T-helper 2 cell (primary cell): ENCODE measurements at regions not wholly inside any gene's neighbourhood (a gene's known extent, or its start where the extent isn't known, plus 50 kb on each side); places are given as distances from the start of the nearest gene placed in this dataset.

Source experiments
- DNase-seq, 5 experiments: peaks; one replicate each; pipeline versions ENCODE4 v3.0.0 to v3.0.0-alpha.2; 2012 to 2022

DNA sequence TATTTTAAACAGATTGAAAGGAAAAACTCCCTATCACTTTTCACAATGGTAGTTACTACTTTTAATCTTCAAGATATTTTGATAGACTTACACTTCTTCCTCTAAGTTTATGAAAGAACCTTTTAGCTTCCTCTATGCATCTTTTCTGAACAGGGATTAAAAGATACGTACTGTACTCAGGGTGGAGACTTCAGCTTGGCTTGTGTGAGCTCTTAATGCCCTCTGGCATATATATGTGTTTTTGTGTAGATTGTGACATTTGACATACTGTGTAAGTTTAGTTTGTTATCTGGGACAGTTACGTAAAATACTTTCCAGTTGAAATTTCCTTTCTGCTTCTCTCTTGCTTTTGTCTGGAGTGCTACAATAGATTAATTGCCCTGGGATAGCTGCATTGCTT, 109.3 kb upstream of the NUDT6 start:
- DNase-seq: no peak

DNA sequence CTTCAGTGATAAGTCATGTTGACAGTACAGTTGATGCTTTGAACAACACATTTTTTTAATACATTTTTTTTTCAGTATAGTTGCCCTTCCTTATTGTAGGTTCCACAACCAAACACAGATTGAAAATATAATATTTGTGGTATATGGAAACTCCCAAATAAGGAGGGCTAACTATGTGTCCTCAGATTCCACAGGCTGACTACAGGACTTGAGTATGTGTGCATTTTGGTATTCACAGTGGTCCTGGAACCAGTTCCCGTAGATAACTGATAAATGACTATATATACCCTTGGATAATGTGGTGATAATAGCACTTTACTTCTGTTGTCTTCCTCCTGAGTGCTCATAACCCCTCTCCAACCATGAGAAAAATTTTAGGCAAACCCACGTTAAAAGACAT, 111.6 kb upstream of the NUDT6 start:
- DNase-seq: no peak

DNA sequence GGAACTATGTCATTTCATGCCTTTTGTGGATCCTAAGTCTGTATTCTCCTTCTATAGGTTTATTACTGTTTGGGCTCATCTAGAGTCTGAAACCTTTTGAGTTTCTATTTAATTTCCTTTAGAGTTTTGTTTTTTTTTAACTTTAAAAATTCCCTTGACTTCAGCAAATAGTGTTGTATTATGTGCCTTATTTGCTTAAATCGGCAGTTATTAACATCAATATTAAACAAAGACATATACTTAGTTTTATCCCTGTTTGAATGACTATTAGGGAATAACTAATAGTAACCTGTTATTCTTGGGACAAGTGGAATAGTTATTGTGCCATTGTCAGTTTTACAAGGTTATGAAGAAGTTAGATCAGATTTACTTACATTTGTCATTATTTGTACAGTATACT, 112.8 kb upstream of the NUDT6 start:
- DNase-seq: no peak

DNA sequence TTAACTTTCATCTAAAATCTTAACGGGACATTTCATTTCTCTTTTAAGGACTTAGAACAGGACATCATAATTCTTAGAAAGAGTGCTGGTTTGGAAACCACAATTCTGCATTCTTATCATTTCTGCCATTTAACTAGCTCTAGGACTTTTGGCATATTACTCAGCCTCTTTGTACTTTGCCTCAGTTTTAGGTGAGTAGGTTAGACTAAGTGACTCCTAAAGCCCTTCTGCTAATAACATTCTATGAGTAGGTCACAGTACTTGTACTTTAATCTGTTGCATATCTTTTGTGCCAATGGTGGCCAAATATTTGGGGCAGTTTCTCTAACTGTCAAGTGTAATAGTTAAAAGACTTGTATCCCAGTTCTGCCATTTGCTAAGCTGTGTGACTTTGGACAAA, 115.4 kb upstream of the NUDT6 start:
- peak in 1 of 5 experiments; percentile 16 for DNase-seq

DNA sequence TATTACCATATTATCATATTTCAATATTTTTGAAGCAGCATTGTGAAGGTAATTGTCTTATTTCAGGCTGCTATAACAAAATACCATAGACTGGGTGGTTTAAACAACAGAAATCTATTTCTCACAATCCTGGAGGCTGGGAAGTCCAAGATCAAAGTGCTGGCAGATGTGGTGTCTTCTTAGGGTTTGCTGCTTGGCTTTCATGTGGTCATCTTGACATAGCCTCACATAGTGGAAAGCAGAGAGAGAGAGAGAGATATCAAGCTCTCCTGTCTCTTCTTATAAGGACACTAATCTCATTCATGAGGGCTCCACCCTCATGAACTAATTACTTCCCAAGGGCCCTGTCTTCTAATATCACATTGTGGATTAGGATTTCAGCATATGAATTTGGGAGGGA, 119.7 kb upstream of the NUDT6 start:
- no peak for DNase-seq

DNA sequence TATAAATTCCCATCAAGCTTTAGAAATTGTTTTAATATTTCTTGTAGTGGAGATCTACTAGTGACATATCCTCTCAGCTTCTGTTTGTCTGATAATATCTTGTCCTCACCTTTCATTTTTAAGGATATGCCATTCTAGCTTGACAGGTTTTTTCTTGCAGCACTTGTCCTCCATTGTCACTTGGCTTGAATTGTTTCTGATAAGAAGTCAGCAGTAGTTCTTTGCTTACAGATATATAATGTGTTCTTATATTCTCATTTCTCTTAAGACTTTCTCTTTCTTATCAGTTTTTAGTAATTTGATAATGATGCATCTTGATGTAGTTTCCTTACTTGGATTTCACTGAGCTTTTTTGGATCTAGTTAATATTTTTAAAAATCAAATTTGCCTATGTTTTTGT, 120.6 kb upstream of the NUDT6 start:
- DNase-seq: peak in 1 of 5 experiments; percentile 4

DNA sequence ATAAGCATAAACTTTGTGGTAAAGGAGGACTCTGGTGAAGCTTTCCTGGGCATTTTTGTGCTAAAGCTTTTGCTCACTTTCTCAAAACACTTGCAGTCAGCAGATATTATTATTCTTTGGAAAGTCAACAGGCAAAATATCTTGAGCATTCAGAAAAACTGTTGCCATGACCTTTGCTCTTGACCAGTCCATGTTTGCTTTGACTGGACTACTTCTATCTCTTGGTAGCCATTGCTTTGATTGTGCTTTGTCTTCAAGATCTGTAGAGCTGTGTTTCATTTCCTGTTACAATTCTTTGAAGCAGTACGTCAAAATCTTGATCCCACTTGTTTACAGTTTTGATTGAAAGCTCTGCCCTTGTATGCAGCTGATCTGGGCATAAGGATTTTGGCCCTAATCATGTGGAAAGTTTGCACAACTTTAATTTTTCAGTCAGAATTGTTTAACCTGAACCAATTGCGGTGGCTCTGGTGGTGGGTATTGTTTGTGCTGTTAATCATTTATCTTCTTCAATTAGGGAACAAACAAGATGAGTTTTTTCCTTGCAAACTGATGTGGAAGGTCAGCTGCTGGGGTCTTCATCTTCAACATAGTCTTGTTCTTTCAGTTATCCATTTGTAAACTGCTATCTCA, 121.5 kb upstream of the NUDT6 start:
- peak in 1 of 5 experiments; percentile 3 for DNase-seq

DNA sequence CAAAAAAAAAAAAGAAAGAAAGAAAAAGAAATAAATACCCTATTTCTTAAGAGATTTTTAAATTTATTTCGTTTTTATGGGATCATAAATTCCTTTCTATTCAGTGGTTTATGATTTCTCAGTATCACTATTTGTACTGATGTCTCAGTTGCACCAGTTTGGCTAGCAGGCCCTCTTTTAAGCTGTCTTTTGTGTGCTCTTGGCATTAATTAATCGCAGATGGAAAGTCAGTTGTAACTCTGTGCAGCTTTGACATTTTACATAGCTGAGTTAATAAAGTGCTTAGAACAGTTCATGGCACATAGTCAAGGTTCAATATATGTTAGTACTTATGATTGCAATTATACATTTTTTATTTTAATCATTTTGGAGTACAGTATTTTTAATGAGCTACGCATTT, 123.7 kb upstream of the NUDT6 start:
- DNase-seq: no peak

DNA sequence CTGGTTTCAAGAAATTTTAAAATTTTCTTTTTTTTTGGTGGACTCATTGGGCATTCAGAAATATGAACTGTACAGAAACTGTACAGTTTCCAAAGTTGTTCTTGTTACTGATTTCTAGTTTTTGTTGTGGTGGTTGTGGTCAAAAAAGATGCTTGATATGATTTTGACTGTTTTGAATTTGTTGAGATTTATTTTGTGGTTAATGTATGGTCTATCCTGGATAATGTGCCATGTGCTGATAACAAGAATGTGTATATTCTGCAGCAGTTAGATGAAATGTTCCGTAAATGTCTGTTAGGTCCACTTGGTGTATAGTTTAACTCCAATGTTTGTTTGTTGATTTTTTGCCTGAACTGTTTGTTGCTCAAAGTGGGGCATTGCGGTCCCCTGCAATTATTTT, 127.6 kb upstream of the NUDT6 start:
- peak in 1 of 5 experiments; percentile 49 for DNase-seq

DNA sequence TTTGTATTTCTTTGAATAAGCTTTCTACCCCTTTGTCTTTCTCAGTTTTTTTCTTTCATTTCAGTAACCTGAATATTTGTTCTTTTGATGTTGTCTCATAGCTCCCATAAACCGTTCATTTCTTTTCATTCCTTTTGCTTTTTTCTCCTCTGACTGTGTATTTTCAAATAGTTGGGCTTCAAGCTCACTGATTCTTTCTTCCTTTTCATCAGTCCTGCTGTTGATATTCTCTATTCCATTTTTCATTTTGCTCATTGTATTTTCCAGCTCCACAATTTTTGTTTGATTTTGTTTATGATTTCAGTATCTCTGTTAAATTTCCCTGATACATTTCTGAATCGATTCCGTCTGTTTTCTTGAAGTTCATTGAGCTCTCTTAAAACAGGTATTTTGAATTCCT, 129.6 kb upstream of the NUDT6 start:
- DNase-seq: no peak

DNA sequence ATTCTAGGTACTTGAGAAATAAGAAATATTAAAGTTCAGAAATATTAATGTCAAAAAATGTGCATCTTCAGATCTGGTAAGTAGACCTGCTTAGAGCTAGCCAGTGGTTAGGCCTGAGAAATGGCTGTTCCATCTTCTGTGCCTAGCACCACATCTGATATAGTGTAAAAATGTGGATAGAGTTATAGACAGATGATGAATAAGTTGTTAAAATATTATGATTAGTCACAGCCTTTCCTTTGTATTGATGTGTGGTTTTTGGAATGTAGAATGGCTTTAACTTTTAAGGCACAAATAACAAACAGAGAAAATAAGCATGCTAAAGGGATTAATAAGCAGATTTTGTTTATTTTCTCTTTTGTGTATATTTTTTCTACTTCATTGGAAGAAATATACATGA, 133.5 kb upstream of the NUDT6 start:
- no peak for DNase-seq

DNA sequence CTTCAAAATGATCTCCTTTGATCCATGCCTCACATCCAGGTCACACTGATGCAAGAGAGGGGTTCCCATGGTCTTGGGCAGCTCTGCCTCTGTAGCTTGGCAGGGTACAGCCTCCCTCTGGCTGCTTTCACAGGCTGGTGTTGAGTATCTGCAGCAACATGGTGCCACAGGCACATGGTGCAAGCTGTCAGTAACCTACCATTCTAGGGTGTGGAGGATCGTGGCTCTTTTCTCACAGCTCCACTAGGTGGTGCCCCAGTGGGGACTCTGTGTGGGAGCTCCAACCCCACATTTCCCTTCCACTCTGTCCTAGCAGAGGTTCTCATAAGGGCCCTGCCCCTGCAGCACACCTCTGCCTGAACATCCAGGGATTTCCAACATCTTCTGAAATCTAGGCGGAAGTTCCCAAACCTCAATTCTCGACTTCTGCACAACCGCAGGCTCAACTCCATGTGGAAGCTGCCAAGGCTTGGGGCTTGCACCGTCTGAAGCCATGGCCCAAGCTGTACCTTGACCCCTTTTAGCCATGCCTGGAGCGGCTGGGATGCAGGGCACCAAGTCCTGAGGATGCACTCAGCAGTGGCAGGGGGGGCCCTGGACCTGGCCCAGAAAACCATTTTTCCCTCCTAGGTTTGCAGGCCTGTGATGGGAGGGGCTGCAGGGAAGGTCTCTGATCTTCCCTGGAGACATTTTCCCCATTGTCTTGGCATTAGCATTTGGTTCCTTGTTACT, 137.8 kb upstream of the NUDT6 start:
- no peak for DNase-seq

DNA sequence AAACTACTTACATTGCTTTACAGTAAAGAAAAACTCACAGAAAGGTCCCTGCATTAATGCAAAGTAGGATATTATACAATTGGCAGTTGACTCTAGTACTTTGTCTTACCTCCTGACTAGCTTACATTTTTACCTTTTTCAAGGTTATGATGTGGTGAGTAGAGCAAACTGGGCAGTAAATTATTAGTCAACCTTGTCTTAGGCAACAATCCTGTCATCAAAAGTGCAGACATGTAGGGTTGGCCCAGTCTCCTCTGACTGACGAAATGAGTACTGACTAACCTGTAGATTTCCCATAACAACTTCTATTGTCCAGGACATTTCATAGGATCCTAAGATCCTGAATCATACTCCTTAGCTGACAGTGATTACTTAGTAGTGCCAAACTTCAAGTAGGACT, 142.0 kb upstream of the NUDT6 start:
- DNase-seq: no peak

DNA sequence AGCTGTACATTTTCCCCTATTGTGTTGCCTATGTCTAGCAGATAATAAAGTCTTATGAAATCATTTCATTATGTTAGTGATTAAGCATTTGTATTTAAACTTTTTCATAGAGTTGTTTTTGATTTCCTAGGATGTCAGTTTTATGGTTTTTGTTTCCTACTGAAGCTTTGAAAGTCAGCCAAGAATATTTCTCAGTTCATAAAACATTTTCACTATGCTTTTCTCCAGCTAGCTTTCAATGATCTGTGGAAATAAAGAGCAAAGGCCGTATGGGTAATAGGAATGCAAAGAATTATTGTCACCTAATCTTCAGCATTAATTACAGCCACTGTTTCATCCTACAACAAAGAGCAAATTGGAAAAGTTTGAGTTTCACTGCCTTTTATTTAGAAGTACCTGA, 145.7 kb upstream of the NUDT6 start:
- no peak for DNase-seq

DNA sequence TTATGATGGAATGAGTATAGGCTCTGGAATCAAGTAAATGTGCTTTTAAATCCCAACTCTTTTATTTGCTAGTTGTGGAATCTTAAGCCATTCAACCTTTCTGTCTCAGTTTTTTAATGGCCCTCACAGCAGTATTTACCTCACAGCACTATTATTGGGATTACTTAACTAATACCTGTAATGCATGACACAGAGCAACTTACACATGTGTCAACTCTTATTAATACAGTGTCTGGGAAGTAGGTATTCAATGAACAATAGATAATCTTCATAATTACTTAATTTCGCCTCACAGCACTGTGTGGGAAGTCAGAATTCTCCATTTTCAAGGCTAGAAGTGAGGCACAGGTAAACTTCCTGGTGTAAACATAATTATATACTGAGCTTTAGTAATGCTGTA, 149.7 kb upstream of the NUDT6 start:
- no peak for DNase-seq

DNA sequence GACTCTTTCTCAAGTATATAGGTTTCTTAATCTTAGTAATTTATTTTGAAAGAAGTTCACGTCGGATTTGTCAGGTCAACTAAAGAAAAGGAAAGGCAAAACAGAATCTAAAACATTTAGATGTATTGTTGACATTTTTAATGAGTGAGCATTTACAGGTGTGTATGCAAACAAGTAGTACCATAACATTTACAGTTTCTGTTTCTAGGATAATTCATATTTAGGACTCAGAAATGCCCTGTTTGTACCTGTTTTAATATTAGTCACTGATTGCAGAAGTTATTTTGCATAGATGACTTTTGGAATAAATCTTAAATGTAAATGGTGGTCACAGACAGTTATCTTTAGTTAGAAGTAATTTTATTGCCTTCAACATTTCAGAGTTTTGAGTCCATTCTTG, 151.3 kb upstream of the NUDT6 start:
- DNase-seq: no peak

DNA sequence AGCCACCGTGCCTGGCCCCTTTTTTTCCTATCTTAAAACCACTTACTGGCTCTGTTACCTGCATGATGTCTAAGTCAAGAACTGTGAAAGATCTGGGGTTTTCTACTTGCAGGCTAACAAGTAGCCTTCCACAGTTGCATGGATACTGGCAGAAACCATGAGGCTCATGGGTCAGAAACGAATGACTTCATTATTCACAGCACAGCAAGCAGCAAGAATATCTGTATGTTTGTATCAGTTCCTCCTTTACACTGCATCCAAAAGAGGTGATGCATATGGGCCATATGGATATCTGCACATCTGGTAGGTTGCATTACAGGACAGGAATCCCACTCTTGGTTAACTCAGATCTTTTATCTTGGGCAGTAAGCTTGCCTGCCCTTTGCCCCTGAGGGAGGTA, 154.9 kb upstream of the NUDT6 start:
- DNase-seq: no peak

DNA sequence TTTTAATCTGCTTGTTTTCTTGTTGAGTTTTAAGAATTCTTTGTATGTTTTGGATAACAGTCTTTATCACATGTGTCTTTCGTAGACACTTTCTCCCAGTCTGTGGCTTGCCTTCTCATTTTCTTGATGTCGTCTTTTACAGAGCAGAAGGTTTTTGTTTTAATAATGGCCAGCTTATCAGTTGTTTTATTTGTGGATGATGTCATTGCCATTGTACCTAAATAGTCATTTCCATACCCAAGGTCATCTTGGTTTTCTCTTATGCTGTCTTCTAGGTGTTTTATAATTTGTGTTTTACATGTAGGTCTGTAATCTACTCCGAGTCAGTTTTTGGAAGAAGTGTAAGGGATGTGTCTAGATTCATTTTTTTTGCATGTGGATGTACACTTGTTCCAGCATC, 159.6 kb upstream of the NUDT6 start:
- DNase-seq: no peak

DNA sequence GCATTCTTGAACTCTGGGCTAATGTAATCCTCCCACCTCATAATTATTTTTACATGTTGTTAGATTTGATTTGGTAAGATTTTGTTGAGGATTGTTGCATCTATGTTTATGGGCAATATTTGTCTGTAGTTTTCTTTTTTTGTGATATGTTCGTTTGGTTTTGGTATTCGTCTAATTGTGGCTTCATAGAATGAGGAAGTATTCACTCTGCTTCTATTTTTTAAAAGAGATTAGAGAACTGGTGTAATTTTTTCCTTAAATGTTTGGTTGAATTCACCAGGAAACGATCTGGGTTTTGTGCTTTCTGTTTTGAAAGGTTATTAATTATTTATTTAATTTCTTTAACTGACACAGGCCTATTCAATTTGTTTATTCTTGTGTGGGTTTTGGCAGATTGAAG, 161.2 kb upstream of the NUDT6 start:
- no peak for DNase-seq

DNA sequence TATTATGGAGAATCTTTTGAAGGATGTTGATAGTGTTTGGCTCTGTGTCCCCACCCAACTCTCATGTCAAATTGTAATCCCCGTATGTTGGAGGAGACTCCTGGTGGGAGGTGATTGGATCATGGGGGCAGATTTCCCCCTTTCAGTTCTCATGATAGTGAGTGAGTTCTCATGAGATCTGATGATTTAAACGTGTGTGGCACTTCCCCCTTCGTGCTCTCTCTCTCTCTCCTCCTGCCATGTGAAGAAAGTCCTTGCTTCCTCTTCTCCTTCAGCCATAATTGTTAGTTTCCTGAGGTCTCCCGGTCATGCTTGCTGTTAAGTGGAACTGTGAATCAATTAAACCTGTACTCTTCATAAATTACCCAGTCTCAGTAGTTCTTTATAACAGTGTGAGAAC, 166.1 kb upstream of the NUDT6 start:
- DNase-seq: no peak

DNA sequence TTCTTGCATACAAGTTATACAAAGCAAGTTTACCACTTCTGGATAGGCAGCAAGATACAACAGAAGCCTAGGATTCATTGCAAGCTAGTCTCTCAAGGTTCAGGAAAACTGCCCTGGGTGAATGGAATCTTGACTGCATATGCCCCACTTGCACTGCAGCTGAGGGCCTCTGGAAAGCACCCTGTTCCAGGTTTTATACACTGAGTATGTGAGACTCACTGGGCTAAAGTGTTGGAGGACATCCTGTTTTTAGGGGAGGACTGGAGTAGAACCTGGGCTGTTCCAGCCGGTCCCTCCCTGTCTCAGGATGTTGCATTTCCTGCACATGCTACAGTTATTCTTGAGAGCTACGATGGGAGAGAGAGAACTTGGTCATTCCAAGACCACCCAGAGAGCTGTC, 168.5 kb upstream of the NUDT6 start:
- DNase-seq: no peak

DNA sequence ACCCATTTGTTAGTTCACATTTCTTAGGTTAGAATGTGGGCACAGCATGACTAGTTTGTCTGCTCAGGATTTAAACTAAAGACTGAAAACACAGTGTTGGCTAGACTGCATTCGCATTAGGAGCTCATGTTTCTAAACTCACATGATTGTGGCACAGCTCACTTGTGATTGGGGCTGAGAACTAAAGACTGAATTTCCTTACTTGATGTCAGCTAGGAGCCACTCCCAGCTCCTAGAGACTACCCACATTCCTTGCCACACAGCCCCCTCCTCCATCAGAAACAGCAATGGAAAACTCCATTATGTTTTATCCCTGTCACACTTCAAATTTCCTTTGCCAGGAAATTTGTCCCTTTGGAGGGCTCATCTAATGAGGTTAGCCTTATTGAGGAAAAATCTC, 170.2 kb upstream of the NUDT6 start:
- DNase-seq: no peak

DNA sequence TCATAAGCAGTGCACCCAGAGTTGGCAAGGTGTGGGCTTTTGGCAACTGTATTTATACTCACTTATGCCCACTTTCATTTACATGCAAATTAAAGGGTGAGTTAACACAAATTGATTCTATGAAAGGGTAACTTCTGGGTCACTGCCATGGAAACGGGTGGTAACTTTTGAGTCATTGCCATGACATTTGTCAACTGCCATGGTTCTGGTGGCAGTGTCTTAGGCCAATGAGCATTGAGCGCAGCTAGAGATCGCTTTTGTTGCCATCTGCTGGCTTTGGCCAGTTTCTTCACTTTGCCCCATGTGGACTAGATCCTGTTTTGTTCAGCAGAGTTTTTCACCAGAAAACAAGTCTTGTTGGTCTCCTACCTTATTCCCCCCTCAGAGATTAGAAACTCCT, 170.8 kb upstream of the NUDT6 start:
- DNase-seq: peak in 1 of 5 experiments; percentile 24

DNA sequence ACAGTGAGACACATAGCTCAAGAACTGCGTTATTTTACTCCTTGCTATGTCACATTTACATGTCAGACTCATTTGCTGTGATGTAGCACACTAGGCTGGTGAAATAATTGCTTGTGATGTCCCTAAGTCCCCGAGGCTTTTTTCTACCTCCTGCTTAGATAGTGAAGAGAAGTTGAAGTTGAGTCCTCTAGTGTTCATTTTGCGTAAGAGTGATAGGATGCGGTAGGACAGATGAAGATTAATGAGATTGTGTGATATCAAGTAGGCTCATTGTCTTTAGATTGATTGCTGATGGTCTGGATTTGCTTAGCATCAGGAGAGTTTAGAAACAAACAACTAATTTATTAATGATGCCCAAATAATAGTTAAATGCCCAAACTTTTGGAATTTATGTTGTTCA, 173.6 kb upstream of the NUDT6 start:
- DNase-seq: peak in 1 of 5 experiments; percentile 3

DNA sequence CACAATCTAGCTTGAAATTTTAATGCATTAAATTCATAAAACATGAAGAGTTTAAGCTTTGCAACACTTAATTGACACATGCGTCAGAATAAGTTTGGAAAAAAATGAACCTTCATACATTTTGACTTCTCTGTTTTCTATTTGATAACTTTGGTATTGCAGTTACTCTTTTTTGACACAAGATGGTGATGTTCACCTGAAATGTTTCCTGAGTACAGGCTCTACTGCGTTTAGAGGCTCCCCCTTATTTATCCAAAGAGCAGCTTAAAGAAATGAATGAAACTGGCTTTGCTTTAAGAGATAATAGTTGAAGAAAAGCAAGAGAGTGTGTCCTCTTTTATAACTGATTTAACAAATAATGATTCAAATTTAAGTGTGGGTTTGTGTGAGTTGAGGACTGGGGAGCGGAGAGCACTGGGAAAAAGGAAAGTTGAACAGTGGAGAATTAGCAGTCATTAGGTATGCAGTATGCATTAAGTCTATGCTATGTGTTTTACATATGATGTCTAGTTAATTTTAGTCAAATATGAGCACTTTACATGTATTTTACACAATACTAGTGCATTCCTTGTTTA, 180.6 kb upstream of the NUDT6 start:
- DNase-seq: peak in 1 of 5 experiments; percentile 43
